GM23338 (cell line): ENCODE measurements at regions not wholly inside any gene's neighbourhood (a gene's known extent, or its start where the extent isn't known, plus 50 kb on each side); places are given as distances from the start of the nearest gene placed in this dataset.

Experiments
- ATAC-seq: fragments of 200-7000 bp; cut with Tn5 transposase; 3 replicates; pipeline ENCODE4 v1.9.1; 2020
- DNase-seq: peaks from one replicate; pipeline ENCODE4 v3.0.0-alpha.2; 2015; ENCODE audit warnings: low spot score
- H2AFZ ChIP-seq: fragments of 200-600 bp; sonication (generic); 2 replicates; pipeline ENCODE4 v1.8.0; 2016; ENCODE audit warnings: antibody characterized with exemption, mild to moderate bottlenecking, moderate library complexity
- H3F3A ChIP-seq: fragments of 200-600 bp; sonication (generic); replicated peaks from 2 replicates; pipeline ENCODE4 v1.8.0; 2017; ENCODE audit warnings: antibody characterized with exemption, mixed run types, low read depth
- H3K27ac ChIP-seq: fragments of 200-600 bp; sonication (generic); 2 replicates; pipeline ENCODE4 v1.6.1; 2016; ENCODE audit warnings: low read depth
- H3K27me3 ChIP-seq: fragments of 200-600 bp; sonication (generic); 2 replicates; pipeline ENCODE4 v1.8.0; 2016; ENCODE audit warnings: mild to moderate bottlenecking, mixed run types, moderate library complexity; ENCODE audit not compliant: insufficient read depth
- H3K36me3 ChIP-seq: fragments of 200-600 bp; sonication (generic); 2 replicates; pipeline ENCODE4 v1.8.0; 2016; ENCODE audit warnings: mild to moderate bottlenecking; ENCODE audit not compliant: insufficient read depth
- H3K4me1 ChIP-seq: fragments of 200-600 bp; sonication (generic); 2 replicates; pipeline ENCODE4 v1.8.0; 2016; ENCODE audit warnings: mild to moderate bottlenecking, moderate library complexity; ENCODE audit not compliant: insufficient read depth
- H3K4me2 ChIP-seq: fragments of 200-600 bp; sonication (generic); 2 replicates; pipeline ENCODE4 v1.7.1; 2017; ENCODE audit warnings: mixed run types
- H3K4me3 ChIP-seq: fragments of 200-600 bp; sonication (generic); 2 replicates; pipeline ENCODE4 v1.6.1; 2016; ENCODE audit warnings: mixed run types
- H3K79me2 ChIP-seq: fragments of 200-600 bp; sonication (generic); replicated peaks from 2 replicates; pipeline ENCODE4 v1.8.0; 2017; ENCODE audit warnings: mild to moderate bottlenecking; ENCODE audit not compliant: insufficient read depth
- H3K9me2 ChIP-seq: fragments of 200-600 bp; sonication (generic); 2 replicates; pipeline ENCODE4 v1.8.0; 2017; ENCODE audit not compliant: insufficient read depth
- H4K20me1 ChIP-seq: fragments of 200-600 bp; sonication (generic); replicated peaks from 2 replicates; pipeline ENCODE4 v1.8.0; 2017; ENCODE audit warnings: mild to moderate bottlenecking; ENCODE audit not compliant: insufficient read depth
- H3K27ac Mint-ChIP-seq: 2 replicates; pipeline ENCODE4 v1.8.0; 2020; ENCODE audit warnings: inconsistent platforms, mild to moderate bottlenecking, moderate library complexity, mixed read lengths
- H3K27me3 Mint-ChIP-seq: 3 replicates; pipeline ENCODE4 v1.8.0; 2022; ENCODE audit warnings: low read depth, mild to moderate bottlenecking, moderate library complexity, mixed read lengths, inconsistent platforms; ENCODE audit not compliant: insufficient read depth, poor library complexity
- H3K36me3 Mint-ChIP-seq: 3 replicates; pipeline ENCODE4 v1.8.0; 2021; ENCODE audit warnings: low read depth, mild to moderate bottlenecking, inconsistent platforms, moderate library complexity, mixed read lengths
- H3K4me1 Mint-ChIP-seq: 3 replicates; pipeline ENCODE4 v1.8.0; 2020; ENCODE audit warnings: mild to moderate bottlenecking, inconsistent platforms, mixed read lengths
- H3K4me3 Mint-ChIP-seq: 3 replicates; pipeline ENCODE4 v1.8.0; 2021; ENCODE audit warnings: moderate library complexity, mild to moderate bottlenecking, inconsistent platforms, mixed read lengths
- H3K9me3 Mint-ChIP-seq: 3 replicates; pipeline ENCODE4 v1.8.0; 2020; ENCODE audit warnings: moderate library complexity, mild to moderate bottlenecking, inconsistent platforms, mixed read lengths
- ETS1 ChIP-seq: IDR thresholded peaks from 2 replicates; pipeline ENCODE4 v1.6.1; 2016; ENCODE audit warnings: antibody characterized with exemption
- EZH2phosphoT487 ChIP-seq: fragments of 200-600 bp; sonication (generic); IDR thresholded peaks from one replicate; pipeline ENCODE4 v1.8.1; 2018; ENCODE audit warnings: antibody characterized with exemption; ENCODE audit not compliant: unreplicated experiment
- JUNB ChIP-seq: IDR thresholded peaks from one replicate; pipeline ENCODE4 v1.6.1; 2016; ENCODE audit warnings: antibody characterized with exemption; ENCODE audit not compliant: unreplicated experiment
- NANOG ChIP-seq: IDR thresholded peaks from 2 replicates; pipeline ENCODE4 v1.6.1; 2016; ENCODE audit warnings: antibody characterized with exemption, borderline replicate concordance
- POLR2AphosphoS5 ChIP-seq: IDR thresholded peaks from 2 replicates; pipeline ENCODE4 v1.6.1; 2016; ENCODE audit warnings: antibody characterized with exemption, low read depth
- REST ChIP-seq: IDR thresholded peaks from one replicate; pipeline ENCODE4 v1.6.1; 2018; ENCODE audit warnings: antibody characterized with exemption; ENCODE audit not compliant: unreplicated experiment
- STAT1 ChIP-seq: IDR thresholded peaks from one replicate; pipeline ENCODE4 v1.6.1; 2016; ENCODE audit warnings: antibody characterized with exemption; ENCODE audit not compliant: unreplicated experiment
- ZNF114 ChIP-seq: fragments of 250-450 bp; sonication (Bioruptor Pico); IDR thresholded peaks from 2 replicates; pipeline ENCODE4 v1.5.0; 2020; ENCODE audit warnings: mild to moderate bottlenecking, moderate library complexity
- ZNF331 ChIP-seq: fragments of 250-450 bp; sonication (Bioruptor Pico); IDR thresholded peaks from 2 replicates; pipeline ENCODE4 v1.5.0; 2020; ENCODE audit warnings: low read depth, mild to moderate bottlenecking, moderate library complexity
- ZNF462 ChIP-seq: fragments of 250-450 bp; sonication (Bioruptor Pico); IDR thresholded peaks from 2 replicates; pipeline ENCODE4 v1.5.0; 2020; ENCODE audit warnings: mild to moderate bottlenecking, moderate library complexity

GRCh38 chr2:236796236-236796635 is 226.6 kb downstream of the ACKR3 start:
- TF ChIP-seq POLR2AphosphoS5: no peak
- Histone ChIP-seq H3K36me3 (no peaks in the 10 kb centered on the region), H3K27ac (no peak overlapping the region), H3K4me2 (no peak overlapping the region), H3F3A (no peaks in the 10 kb centered on the region), H3K4me1 (peaks cover 7% of the 10 kb centered on the region), H3K27me3 (no peaks in the 10 kb centered on the region), H3K9me2 (peaks cover 15% of the 10 kb centered on the region), H3K4me3 (no peak overlapping the region), H3K79me2 (no peaks in the 10 kb centered on the region), H2AFZ (no peak overlapping the region), H4K20me1 (no peaks in the 10 kb centered on the region)
- Mint-ChIP-seq H3K9me3 (peaks cover 2% of the 10 kb centered on the region; the same call in 1 of the 3 replicates), H3K27me3 (peaks cover 3% of the 10 kb centered on the region), H3K36me3 (no peaks in the 10 kb centered on the region), H3K27ac (no peak overlapping the region), H3K4me1 (no peaks in the 10 kb centered on the region), H3K4me3 (no peak overlapping the region)
- no peak for DNase-seq
- no peak for ATAC-seq

- Mint-ChIP-seq H3K27me3 (peaks cover 5% of the 10 kb centered on the region), H3K4me3 (no peak overlapping the region), H3K9me3 (no peaks in the 10 kb centered on the region; the same call in 2 of the 3 replicates), H3K36me3 (no peaks in the 10 kb centered on the region), H3K27ac (no peak overlapping the region), H3K4me1 (no peaks in the 10 kb centered on the region)
- Histone ChIP-seq H3K4me3 (no peak overlapping the region), H3K79me2 (no peaks in the 10 kb centered on the region), H3F3A (no peaks in the 10 kb centered on the region), H3K27me3 (no peaks in the 10 kb centered on the region), H2AFZ (no peak overlapping the region), H3K9me2 (peaks cover 13% of the 10 kb centered on the region), H4K20me1 (no peaks in the 10 kb centered on the region), H3K36me3 (no peaks in the 10 kb centered on the region), H3K4me1 (peaks cover 7% of the 10 kb centered on the region), H3K27ac (no peak overlapping the region), H3K4me2 (no peak overlapping the region)
- no peak for DNase-seq
- TF ChIP-seq JUNB (no peak), ZNF114 (CRISPR knock-in tag) (no peak), EZH2phosphoT487 (no peak), ETS1 (no peak), REST (no peak), POLR2AphosphoS5 (no peak), STAT1 (no peak), ZNF462 (CRISPR knock-in tag) (no peak), NANOG (no peak), ZNF331 (CRISPR knock-in tag) (no peak)
- no peak for ATAC-seq
Observed at GRCh38 chr2:236797411-236797810, 227.8 kb downstream of the ACKR3 start.
